CD4-positive, CD25-positive, alpha-beta regulatory T cell (primary cell): ENCODE measurements at regions not wholly inside any gene's neighbourhood (a gene's known extent, or its start where the extent isn't known, plus 50 kb on each side); places are given as distances from the start of the nearest gene placed in this dataset.
A peak's percentile ranks its signal among the peaks of the same experiment; 100 is the strongest.

Experiments used
- ATAC-seq, 2 donors: fragments of 150-1000 bp; cut with Tn5 transposase; one replicate each; pipeline ENCODE4 v1.10.0; 2021; ENCODE audit warnings: low read depth in 2 of 2, moderate number of reproducible peaks in 2 of 2, moderate library complexity in 1 of 2
- DNase-seq, 3 donors: peaks; one replicate each; pipeline versions ENCODE4 v3.0.0 to v3.0.0-alpha.2; 2012 to 2022; ENCODE audit warnings: mixed read lengths in 1 of 3
- H3K27ac ChIP-seq: one replicate; pipeline ENCODE4 v1.7.0; 2013; ENCODE audit warnings: mild to moderate bottlenecking, low read length; ENCODE audit not compliant: insufficient read depth, poor library complexity, severe bottlenecking
- H3K27me3 ChIP-seq: one replicate; pipeline ENCODE4 v1.7.0; 2013; ENCODE audit warnings: low read length; ENCODE audit not compliant: control insufficient read depth, insufficient read depth
- H3K36me3 ChIP-seq: one replicate; pipeline ENCODE4 v1.7.0; 2013; ENCODE audit warnings: mild to moderate bottlenecking, low read length, moderate library complexity; ENCODE audit not compliant: control insufficient read depth, insufficient read depth
- H3K4me1 ChIP-seq: 2 replicates; pipeline ENCODE4 v1.7.0; 2013; ENCODE audit warnings: mild to moderate bottlenecking, low read length; ENCODE audit not compliant: insufficient read depth, control insufficient read depth, poor library complexity, severe bottlenecking
- H3K4me3 ChIP-seq: one replicate; pipeline ENCODE4 v1.7.0; 2013; ENCODE audit warnings: low read depth, mild to moderate bottlenecking, low read length, moderate library complexity
- H3K9me3 ChIP-seq, 2 experiments: 1 replicate in 1 of 2; 2 replicates in 1 of 2; pipeline ENCODE4 v1.7.0; 2013; ENCODE audit warnings: low read length in 2 of 2, mild to moderate bottlenecking in 1 of 2, moderate library complexity in 1 of 2; ENCODE audit not compliant: control insufficient read depth in 2 of 2
- H3K27ac Mint-ChIP-seq, 3 donors: one replicate each; pipeline ENCODE4 v1.8.0; 2020 to 2022; ENCODE audit warnings: mild to moderate bottlenecking in 3 of 3, mixed read lengths in 3 of 3, moderate library complexity in 2 of 3
- H3K27me3 Mint-ChIP-seq: one replicate; pipeline ENCODE4 v1.8.0; 2022; ENCODE audit warnings: mild to moderate bottlenecking, mixed read lengths
- H3K36me3 Mint-ChIP-seq: one replicate; pipeline ENCODE4 v1.8.0; 2020; ENCODE audit warnings: mixed read lengths
- H3K4me1 Mint-ChIP-seq, 4 donors: one replicate each; pipeline ENCODE4 v1.8.0; 2020 to 2022; ENCODE audit warnings: mixed read lengths in 4 of 4, mild to moderate bottlenecking in 1 of 4
- H3K4me3 Mint-ChIP-seq, 4 donors: one replicate each; pipeline ENCODE4 v1.8.0; 2020 to 2022; ENCODE audit warnings: mild to moderate bottlenecking in 4 of 4, mixed read lengths in 4 of 4, moderate library complexity in 3 of 4
- H3K9me3 Mint-ChIP-seq, 7 donors: one replicate each; pipeline ENCODE4 v1.8.0; 2020 to 2022; ENCODE audit warnings: mixed read lengths in 7 of 7, mild to moderate bottlenecking in 3 of 7, moderate library complexity in 2 of 7

DNA sequence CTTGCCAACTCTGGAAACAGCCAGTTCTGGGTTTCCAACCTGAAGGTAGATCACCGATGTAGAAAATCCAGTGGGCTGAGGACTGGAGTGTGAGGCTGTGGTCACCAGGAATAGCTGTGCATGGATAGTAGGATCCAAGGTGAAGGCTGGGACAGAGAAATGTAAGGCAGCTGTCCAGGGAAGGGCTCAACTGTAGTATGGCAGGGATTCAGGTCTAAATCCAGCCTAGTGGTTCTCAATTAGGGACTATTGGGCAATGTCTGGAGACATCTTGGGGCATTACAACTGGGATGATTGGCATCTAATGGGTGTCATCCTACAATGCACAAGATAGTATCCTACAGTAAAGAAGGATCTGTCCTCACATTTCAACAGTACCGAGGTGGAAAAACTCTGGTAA lies 67.7 kb upstream of the RUNX1 start:
- Histone ChIP-seq H3K27me3 (no peaks in the 10 kb centered on the region), H3K27ac (no peak overlapping the region), H3K9me3 (no peaks in the 10 kb centered on the region), H3K4me3 (no peak overlapping the region), H3K4me1 (no peaks in the 10 kb centered on the region), H3K36me3 (no peaks in the 10 kb centered on the region)
- peaks cover 0 to 2% (median 0%) of the 10 kb centered on the region in 7 donors for H3K9me3 Mint-ChIP-seq
- H3K36me3 Mint-ChIP-seq = no peaks in the 10 kb centered on the region
- no peak overlapping the region for H3K4me3 Mint-ChIP-seq
- H3K4me1 Mint-ChIP-seq = no peaks in the 10 kb centered on the region
- no peak for DNase-seq
- ATAC-seq = no peak
- peaks cover 19% of the 10 kb centered on the region for H3K27me3 Mint-ChIP-seq
- no peak overlapping the region for H3K27ac Mint-ChIP-seq

DNA sequence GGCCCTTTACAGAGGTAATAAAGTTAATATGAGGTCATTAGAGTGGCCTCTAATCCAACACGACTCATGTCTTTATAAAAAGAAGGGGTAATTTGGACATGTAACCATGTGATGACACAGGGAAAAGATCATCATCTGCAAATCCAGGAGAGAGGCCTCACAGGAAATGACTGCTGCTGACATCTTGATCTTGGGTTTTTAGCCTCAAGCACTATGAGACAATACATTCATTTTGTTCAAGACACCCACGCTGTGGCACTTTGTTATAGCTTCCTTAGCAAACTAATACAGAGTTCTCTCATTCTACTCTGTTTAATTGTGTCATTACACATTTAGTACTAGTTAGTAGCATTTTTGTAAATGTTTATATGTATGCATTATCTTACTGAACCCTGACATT lies 64.0 kb upstream of the RUNX1 start:
- no peak overlapping the region for H3K4me3 ChIP-seq
- H3K4me1 ChIP-seq = no peaks in the 10 kb centered on the region
- no peak overlapping the region for H3K27ac ChIP-seq
- H3K27me3 ChIP-seq = no peaks in the 10 kb centered on the region
- Mint-ChIP-seq H3K27ac (no peak overlapping the region), H3K9me3 (no peaks in the 10 kb centered on the region), H3K4me3 (no peak overlapping the region), H3K36me3 (no peaks in the 10 kb centered on the region), H3K4me1 (no peaks in the 10 kb centered on the region), H3K27me3 (peaks cover 14% of the 10 kb centered on the region)
- DNase-seq = no peak
- no peaks in the 10 kb centered on the region for H3K9me3 ChIP-seq
- ATAC-seq = no peak
- no peaks in the 10 kb centered on the region for H3K36me3 ChIP-seq

DNA sequence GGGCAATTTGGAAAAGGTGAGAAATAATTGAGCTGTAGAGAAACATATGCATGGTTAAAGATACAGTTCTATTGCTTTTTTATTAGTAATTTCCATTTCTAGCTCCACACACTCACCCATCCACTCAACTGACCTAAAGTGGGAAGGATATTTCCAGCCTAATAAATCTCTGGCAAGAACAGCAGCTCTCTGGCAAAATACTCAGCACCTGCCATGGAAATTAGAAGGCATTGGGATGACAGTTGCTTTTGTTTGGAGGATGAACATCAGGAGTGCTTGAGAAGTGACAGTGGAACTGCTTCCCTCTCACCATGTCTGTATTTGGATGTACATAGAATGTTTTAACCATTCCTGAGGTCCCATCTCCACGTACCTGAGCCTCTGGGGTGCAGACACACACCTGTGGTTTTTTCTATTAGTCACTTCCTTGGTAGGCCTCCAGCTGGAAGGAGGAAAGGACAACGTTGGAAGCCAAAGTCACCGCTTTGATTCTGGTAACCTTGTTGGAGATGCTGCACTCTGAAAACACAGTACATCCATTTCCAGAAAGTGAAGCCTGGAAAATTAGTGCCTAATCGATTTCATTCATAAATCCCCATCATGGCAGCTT lies 62.3 kb upstream of the RUNX1 start:
- Mint-ChIP-seq H3K36me3 (no peaks in the 10 kb centered on the region), H3K4me3 (no peak overlapping the region), H3K4me1 (no peaks in the 10 kb centered on the region), H3K27ac (peak overlapping the region in 1 of 3 donors; percentile 11), H3K9me3 (no peaks in the 10 kb centered on the region), H3K27me3 (peaks cover 11% of the 10 kb centered on the region)
- Histone ChIP-seq H3K4me3 (no peak overlapping the region), H3K27ac (no peak overlapping the region), H3K27me3 (no peaks in the 10 kb centered on the region), H3K4me1 (no peaks in the 10 kb centered on the region), H3K36me3 (no peaks in the 10 kb centered on the region), H3K9me3 (no peaks in the 10 kb centered on the region)
- ATAC-seq (no peak), DNase-seq (no peak)

DNA sequence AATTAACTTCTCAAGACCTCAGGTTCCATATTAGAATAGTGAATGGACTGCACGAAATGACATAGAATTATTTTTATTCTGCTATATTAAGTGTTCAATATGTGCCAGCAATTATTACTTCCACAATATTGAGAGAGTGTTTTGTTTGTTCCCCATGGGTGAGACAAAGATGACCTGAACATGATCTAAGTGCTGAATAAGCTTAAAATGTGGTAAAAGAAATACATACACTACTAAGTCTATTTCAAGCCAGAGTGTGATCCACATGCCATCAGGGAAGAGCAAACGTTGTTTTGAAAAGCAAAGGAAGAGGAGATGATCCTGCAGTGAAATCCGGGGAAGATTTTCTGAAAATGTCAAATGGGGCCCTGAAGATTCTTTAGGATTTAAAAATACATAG lies 59.8 kb upstream of the RUNX1 start:
- Histone ChIP-seq H3K9me3 (no peaks in the 10 kb centered on the region), H3K27ac (no peak overlapping the region), H3K27me3 (no peaks in the 10 kb centered on the region), H3K4me1 (no peaks in the 10 kb centered on the region), H3K4me3 (no peak overlapping the region), H3K36me3 (no peaks in the 10 kb centered on the region)
- H3K4me1 Mint-ChIP-seq = no peaks in the 10 kb centered on the region
- no peak for ATAC-seq
- no peak overlapping the region for H3K27ac Mint-ChIP-seq
- no peak overlapping the region for H3K4me3 Mint-ChIP-seq
- no peaks in the 10 kb centered on the region for H3K36me3 Mint-ChIP-seq
- no peak for DNase-seq
- peaks cover 5% of the 10 kb centered on the region for H3K27me3 Mint-ChIP-seq
- H3K9me3 Mint-ChIP-seq = no peaks in the 10 kb centered on the region

DNA sequence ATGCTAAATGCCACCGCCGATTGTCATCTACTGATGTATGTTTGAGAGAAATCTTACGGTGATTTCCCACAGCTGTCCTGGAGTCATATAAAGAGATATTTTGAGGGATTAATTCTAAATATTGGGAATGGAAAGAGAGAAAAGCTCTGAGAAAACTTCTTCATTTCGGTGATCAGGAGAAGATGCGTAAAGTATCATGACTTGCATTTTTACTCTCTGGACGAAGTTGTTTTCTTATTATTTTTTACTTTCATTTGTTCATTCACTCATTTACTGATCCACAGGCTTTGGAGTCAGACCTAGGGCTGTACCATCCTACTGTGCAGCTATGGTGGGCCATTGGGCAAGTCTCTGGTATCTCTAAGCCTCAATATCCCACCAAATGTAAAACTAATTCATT lies 58.4 kb upstream of the RUNX1 start:
- Histone ChIP-seq H3K4me1 (no peaks in the 10 kb centered on the region), H3K36me3 (no peaks in the 10 kb centered on the region), H3K9me3 (no peaks in the 10 kb centered on the region), H3K4me3 (no peak overlapping the region), H3K27ac (no peak overlapping the region), H3K27me3 (no peaks in the 10 kb centered on the region)
- Mint-ChIP-seq H3K9me3 (no peaks in the 10 kb centered on the region), H3K27ac (no peak overlapping the region), H3K27me3 (peaks cover 5% of the 10 kb centered on the region), H3K4me3 (no peak overlapping the region), H3K4me1 (no peaks in the 10 kb centered on the region), H3K36me3 (no peaks in the 10 kb centered on the region)
- no peak for ATAC-seq
- no peak for DNase-seq

DNA sequence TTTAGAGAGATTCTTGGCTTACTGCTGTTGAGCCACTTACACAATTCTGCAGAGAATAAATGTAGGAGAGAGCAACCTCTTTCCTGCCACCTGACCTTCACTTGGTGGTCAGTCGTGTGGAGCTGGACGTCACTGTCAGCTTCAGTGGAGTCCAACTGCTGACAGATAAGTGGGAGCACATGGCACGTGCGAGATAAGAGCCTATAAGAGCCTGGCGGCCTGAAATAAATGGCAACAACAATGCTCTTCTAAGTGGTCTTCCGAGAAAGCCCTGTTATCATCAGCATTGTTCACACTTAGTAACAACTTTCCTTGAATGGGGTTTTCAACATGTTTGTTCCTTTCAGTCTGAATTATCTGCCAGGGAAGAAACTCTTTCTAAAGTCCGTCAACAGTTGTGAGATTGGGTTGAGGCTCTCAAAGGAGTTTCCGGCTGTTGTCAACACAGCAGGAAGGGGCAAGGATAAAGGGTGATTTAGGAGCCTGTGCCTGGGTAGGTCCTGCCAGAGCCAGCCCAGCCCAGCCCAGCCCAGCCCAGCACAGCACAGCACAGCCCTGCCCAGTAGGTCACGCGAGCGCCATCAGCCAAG lies 57.2 kb upstream of the RUNX1 start:
- H3K9me3 ChIP-seq = no peaks in the 10 kb centered on the region
- no peaks in the 10 kb centered on the region for H3K9me3 Mint-ChIP-seq
- no peaks in the 10 kb centered on the region for H3K27me3 ChIP-seq
- H3K27ac Mint-ChIP-seq = no peak overlapping the region
- no peak overlapping the region for H3K27ac ChIP-seq
- H3K4me3 Mint-ChIP-seq = no peak overlapping the region
- no peak for DNase-seq
- H3K4me1 Mint-ChIP-seq = no peaks in the 10 kb centered on the region
- H3K36me3 ChIP-seq = no peaks in the 10 kb centered on the region
- no peak overlapping the region for H3K4me3 ChIP-seq
- peaks cover 5% of the 10 kb centered on the region for H3K27me3 Mint-ChIP-seq
- H3K36me3 Mint-ChIP-seq = no peaks in the 10 kb centered on the region
- no peak for ATAC-seq
- no peaks in the 10 kb centered on the region for H3K4me1 ChIP-seq

DNA sequence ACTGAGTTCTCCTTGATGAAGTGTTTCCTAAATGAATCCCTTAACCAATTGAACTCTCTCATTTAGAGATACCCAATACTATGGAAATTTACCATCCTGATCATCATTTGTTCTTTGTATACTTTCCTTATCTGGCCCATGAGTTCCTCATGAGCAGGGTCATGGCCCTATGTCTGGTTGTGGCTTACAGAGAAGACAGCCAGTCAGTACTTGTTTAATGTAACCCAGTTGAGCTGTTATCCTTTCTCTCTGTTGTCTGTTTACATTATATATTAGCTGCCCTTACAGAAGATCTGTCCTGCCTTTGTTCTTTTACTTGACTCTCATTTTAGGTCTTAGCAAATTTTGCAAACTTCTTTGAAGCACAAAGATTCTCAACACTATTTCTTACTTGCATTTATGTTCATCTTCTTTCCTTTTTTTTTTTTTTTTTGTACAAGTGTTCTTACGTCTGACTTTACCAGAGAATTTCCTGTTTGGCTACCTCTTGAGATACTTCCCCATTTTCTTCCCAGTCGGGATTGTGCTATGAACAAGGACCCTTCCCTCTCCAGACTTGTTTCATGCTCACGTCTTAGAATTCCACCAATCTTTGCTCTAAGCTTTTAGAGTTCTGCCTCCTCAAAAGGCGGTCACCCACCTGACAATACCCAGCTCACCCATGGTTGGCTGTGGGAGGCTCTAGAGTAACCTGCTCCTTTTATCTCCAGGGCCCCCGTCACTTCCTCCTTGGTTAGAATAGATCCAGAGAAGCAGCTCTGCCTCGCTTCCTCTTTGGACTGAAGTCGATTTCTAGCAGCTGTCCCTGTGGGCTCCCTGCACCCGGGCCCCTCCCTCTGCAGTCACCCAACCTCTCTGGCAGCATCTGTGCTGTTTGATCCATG lies 53.6 kb upstream of the RUNX1 start:
- Histone ChIP-seq H3K27me3 (no peaks in the 10 kb centered on the region), H3K36me3 (no peaks in the 10 kb centered on the region), H3K27ac (no peak overlapping the region), H3K4me3 (no peak overlapping the region), H3K4me1 (no peaks in the 10 kb centered on the region), H3K9me3 (no peaks in the 10 kb centered on the region)
- H3K4me3 Mint-ChIP-seq = no peak overlapping the region
- H3K36me3 Mint-ChIP-seq = no peaks in the 10 kb centered on the region
- no peaks in the 10 kb centered on the region for H3K27me3 Mint-ChIP-seq
- H3K27ac Mint-ChIP-seq = no peak overlapping the region
- peaks cover 0 to 4% (median 0%) of the 10 kb centered on the region in 4 donors for H3K4me1 Mint-ChIP-seq
- ATAC-seq (peak; percentile 77 to 87), DNase-seq (peak in 2 of 3 donors; percentile 46 to 60)
- H3K9me3 Mint-ChIP-seq = no peaks in the 10 kb centered on the region
